DOHH2 (cell line): ENCODE measurements at regions not wholly inside any gene's neighbourhood (a gene's known extent, or its start where the extent isn't known, plus 50 kb on each side); places are given as distances from the start of the nearest gene placed in this dataset.

Experiments
- H3F3A ChIP-seq: fragments of 200-600 bp; sonication (generic), shearing (Covaris generic); 2 replicates; pipeline ENCODE4 v1.6.0; 2016; ENCODE audit warnings: antibody characterized with exemption, mild to moderate bottlenecking; ENCODE audit not compliant: control insufficient read depth, insufficient read depth
- H3K27ac ChIP-seq: fragments of 200-600 bp; sonication (generic); 2 replicates; pipeline ENCODE4 v1.5.1; 2014; ENCODE audit warnings: low read depth, mild to moderate bottlenecking, low read length, moderate library complexity
- H3K27me3 ChIP-seq: fragments of 200-600 bp; sonication (generic); 2 replicates; pipeline ENCODE4 v1.6.1; 2014; ENCODE audit warnings: mild to moderate bottlenecking, low read length, mixed read lengths; ENCODE audit not compliant: control insufficient read depth
- H3K36me3 ChIP-seq: fragments of 200-600 bp; sonication (generic); 2 replicates; pipeline ENCODE4 v1.6.1; 2014; ENCODE audit warnings: mild to moderate bottlenecking, low read length, moderate library complexity, mixed read lengths; ENCODE audit not compliant: control insufficient read depth
- H3K4me1 ChIP-seq: fragments of 200-600 bp; sonication (generic); 2 replicates; pipeline ENCODE4 v1.6.1; 2014; ENCODE audit warnings: mild to moderate bottlenecking, low read length, mixed read lengths; ENCODE audit not compliant: control insufficient read depth
- H3K4me2 ChIP-seq: fragments of 200-600 bp; sonication (generic); 2 replicates; pipeline ENCODE4 v1.6.0; 2014; ENCODE audit warnings: mild to moderate bottlenecking, low read length, moderate library complexity
- H3K4me3 ChIP-seq: fragments of 200-600 bp; sonication (generic); 2 replicates; pipeline ENCODE4 v1.5.1; 2014; ENCODE audit warnings: mild to moderate bottlenecking, low read length, mixed read lengths
- H3K79me2 ChIP-seq: fragments of 200-600 bp; sonication (generic); 2 replicates; pipeline ENCODE4 v1.6.1; 2014; ENCODE audit warnings: mild to moderate bottlenecking, low read length, mixed read lengths; ENCODE audit not compliant: control insufficient read depth
- H3K9me2 ChIP-seq: fragments of 200-600 bp; sonication (generic); replicated peaks from 2 replicates; pipeline ENCODE4 v1.6.1; 2014; ENCODE audit warnings: mild to moderate bottlenecking, low read length, mixed read lengths; ENCODE audit not compliant: control insufficient read depth
- H3K9me3 ChIP-seq: fragments of 200-600 bp; sonication (generic); 2 replicates; pipeline ENCODE4 v1.6.1; 2014; ENCODE audit warnings: antibody characterized with exemption, low read length, mixed read lengths; ENCODE audit not compliant: control insufficient read depth, insufficient read depth
- H4K20me1 ChIP-seq: fragments of 200-600 bp; sonication (generic); 2 replicates; pipeline ENCODE4 v1.6.0; 2014; ENCODE audit warnings: low read depth, mild to moderate bottlenecking, antibody characterized with exemption, low read length, moderate library complexity; ENCODE audit not compliant: control insufficient read depth, insufficient read depth
- EZH2phosphoT487 ChIP-seq: fragments of 200-600 bp; sonication (generic); IDR thresholded peaks from 2 replicates; pipeline ENCODE4 v1.6.1; 2017; ENCODE audit warnings: borderline replicate concordance, mild to moderate bottlenecking, antibody characterized with exemption, low read length, moderate library complexity, mixed read lengths
- TF ChIP-seq, protein P1 (sequence below): fragments of 200-600 bp; sonication (generic); IDR thresholded peaks from one replicate; pipeline ENCODE4 v1.5.1; 2014; ENCODE audit warnings: antibody characterized with exemption, mild to moderate bottlenecking, low read depth, low read length; ENCODE audit not compliant: poor library complexity, severe bottlenecking

DNA sequence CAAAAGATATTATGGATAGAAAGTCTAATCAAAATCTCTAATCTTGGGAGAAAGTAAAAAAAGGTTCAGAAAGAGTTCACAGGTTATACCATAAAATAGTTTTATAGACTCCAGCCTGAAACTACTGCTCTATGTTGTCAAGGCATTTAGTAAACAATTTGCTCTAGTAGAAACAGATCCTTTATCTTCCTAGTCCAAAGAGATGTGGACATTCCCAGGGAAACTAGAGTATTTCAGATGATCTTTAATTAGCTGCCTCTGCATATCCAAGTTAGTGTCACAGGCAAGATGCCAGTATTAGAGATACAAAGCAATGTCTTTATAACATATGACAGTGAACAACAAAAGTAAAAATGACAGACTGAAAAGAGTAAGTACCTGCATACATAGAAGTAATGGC, 708.6 kb downstream of the CCDC85A start:
- Histone ChIP-seq H3K79me2 (no peaks in the 10 kb centered on the region), H4K20me1 (no peaks in the 10 kb centered on the region), H3K9me2 (no peaks in the 10 kb centered on the region), H3F3A (no peaks in the 10 kb centered on the region), H3K9me3 (no peaks in the 10 kb centered on the region), H3K27ac (no peak overlapping the region), H3K36me3 (no peaks in the 10 kb centered on the region), H3K4me2 (no peak overlapping the region), H3K4me3 (no peak overlapping the region), H3K4me1 (no peaks in the 10 kb centered on the region), H3K27me3 (no peaks in the 10 kb centered on the region)
- TF ChIP-seq EZH2phosphoT487 = no peak
- TF ChIP-seq, protein P1, sequence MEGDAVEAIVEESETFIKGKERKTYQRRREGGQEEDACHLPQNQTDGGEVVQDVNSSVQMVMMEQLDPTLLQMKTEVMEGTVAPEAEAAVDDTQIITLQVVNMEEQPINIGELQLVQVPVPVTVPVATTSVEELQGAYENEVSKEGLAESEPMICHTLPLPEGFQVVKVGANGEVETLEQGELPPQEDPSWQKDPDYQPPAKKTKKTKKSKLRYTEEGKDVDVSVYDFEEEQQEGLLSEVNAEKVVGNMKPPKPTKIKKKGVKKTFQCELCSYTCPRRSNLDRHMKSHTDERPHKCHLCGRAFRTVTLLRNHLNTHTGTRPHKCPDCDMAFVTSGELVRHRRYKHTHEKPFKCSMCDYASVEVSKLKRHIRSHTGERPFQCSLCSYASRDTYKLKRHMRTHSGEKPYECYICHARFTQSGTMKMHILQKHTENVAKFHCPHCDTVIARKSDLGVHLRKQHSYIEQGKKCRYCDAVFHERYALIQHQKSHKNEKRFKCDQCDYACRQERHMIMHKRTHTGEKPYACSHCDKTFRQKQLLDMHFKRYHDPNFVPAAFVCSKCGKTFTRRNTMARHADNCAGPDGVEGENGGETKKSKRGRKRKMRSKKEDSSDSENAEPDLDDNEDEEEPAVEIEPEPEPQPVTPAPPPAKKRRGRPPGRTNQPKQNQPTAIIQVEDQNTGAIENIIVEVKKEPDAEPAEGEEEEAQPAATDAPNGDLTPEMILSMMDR = no peak

DNA sequence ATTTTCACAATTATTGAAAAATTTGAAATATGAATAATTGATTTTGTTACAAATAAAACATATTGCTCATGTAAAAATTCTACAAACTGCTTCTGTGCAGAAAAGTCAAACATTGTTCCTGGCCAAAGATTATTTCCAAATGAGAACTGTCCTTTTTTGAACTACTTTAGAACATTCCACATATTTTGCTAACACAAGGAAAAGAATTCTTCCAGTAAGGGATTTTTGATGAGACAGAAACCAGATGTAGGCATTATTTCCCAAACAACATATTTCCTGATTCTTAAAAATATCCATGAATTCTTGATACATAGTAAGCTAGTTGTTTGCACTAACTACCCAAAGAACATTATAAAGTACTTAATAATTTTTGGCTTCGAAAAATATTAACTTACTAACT, 715.2 kb downstream of the CCDC85A start:
- H3K9me2 ChIP-seq = no peaks in the 10 kb centered on the region
- TF ChIP-seq, protein P1 = no peak
- no peak for TF ChIP-seq EZH2phosphoT487
- H3K4me3 ChIP-seq = no peak overlapping the region
- no peak overlapping the region for H3K4me2 ChIP-seq
- no peaks in the 10 kb centered on the region for H3K4me1 ChIP-seq
- H4K20me1 ChIP-seq = no peaks in the 10 kb centered on the region
- no peaks in the 10 kb centered on the region for H3K36me3 ChIP-seq
- no peaks in the 10 kb centered on the region for H3K79me2 ChIP-seq
- H3K27ac ChIP-seq = no peak overlapping the region
- H3K27me3 ChIP-seq = no peaks in the 10 kb centered on the region
- H3K9me3 ChIP-seq = no peaks in the 10 kb centered on the region
- no peaks in the 10 kb centered on the region for H3F3A ChIP-seq

DNA sequence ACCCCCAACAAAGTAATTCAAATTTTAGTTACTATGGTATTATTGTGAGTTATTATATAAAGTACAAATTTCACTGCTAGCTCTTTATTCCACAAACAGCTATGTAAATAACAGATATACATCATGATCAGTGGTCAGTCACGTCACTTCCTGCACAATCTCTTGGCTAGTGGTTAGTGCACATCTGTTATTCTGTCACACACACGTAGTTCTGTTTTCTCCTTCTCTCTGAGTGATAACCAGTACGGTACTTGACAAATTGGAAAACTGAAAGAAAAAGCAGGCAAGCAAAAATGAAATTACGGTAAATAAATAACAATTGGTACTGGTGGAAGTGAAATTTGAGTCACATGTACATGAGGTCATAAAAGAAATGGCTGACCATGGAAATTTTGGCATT, 728.7 kb downstream of the CCDC85A start:
- no peaks in the 10 kb centered on the region for H3K9me2 ChIP-seq
- H3K4me3 ChIP-seq = no peak overlapping the region
- H3K79me2 ChIP-seq = no peaks in the 10 kb centered on the region
- no peaks in the 10 kb centered on the region for H3K9me3 ChIP-seq
- no peak overlapping the region for H3K27ac ChIP-seq
- H4K20me1 ChIP-seq = no peaks in the 10 kb centered on the region
- H3K27me3 ChIP-seq = no peaks in the 10 kb centered on the region
- no peaks in the 10 kb centered on the region for H3K36me3 ChIP-seq
- H3K4me1 ChIP-seq = no peaks in the 10 kb centered on the region
- H3K4me2 ChIP-seq = no peak overlapping the region
- H3F3A ChIP-seq = no peaks in the 10 kb centered on the region
- TF ChIP-seq EZH2phosphoT487 = no peak
- TF ChIP-seq, protein P1 = no peak

DNA sequence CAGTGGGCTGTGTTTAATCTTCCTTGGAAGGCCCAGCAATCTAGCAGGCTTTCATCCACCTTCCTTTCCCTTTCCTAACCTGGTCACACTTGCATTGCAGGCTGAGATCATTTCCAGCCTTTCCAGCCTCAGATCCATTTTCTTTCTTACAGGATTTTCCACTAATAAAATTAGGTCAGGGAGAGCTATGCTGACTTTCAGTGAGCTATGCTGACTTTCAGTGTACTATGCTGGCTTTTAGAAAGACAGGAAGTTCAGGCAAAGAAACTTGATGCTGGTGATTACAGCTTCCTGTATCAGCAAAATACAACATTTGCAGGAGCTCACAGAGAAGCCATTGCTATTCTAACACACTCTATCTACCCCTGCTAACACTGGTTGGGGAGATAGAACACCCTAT, 735.0 kb downstream of the CCDC85A start:
- no peaks in the 10 kb centered on the region for H4K20me1 ChIP-seq
- TF ChIP-seq, protein P1 = no peak
- TF ChIP-seq EZH2phosphoT487 = no peak
- H3K27ac ChIP-seq = no peak overlapping the region
- no peaks in the 10 kb centered on the region for H3K9me3 ChIP-seq
- no peaks in the 10 kb centered on the region for H3K9me2 ChIP-seq
- no peaks in the 10 kb centered on the region for H3K27me3 ChIP-seq
- no peaks in the 10 kb centered on the region for H3K36me3 ChIP-seq
- H3K79me2 ChIP-seq = no peaks in the 10 kb centered on the region
- no peaks in the 10 kb centered on the region for H3K4me1 ChIP-seq
- H3K4me2 ChIP-seq = no peak overlapping the region
- no peak overlapping the region for H3K4me3 ChIP-seq
- H3F3A ChIP-seq = no peaks in the 10 kb centered on the region
